ENCODE measurements at regions not wholly inside any gene's neighbourhood (a gene's known extent, or its start where the extent isn't known, plus 50 kb on each side); places are given as distances from the start of the nearest gene placed in this dataset.

DNA sequence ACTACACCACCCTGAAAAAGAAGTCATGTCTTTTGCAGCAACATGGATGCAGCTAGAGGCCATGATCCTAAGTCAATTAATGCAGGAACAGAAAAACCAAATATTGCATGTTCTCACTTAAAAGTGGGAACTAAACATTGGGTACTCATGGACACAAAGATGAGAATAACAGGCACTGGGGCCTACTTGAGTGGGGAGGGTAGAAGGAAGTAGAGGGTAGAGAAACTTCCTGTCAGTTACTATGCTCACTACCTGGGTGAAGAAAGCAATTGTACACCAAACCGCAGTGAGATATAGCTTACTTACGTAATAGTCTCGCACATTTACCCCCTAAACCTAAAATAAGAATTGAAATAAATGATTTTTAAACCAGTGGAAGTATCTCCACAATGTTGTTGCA is 480.5 kb upstream of the ARRDC4 start:
- 92 to 96% (median 93%) methylated on average over 3 of the region's 3 CpGs for whole genome bisulfite sequencing, 3 donors
- TF ChIP-seq POLR2A (IDR thresholded peaks at IDR 0.05) (no peak), EP300 (IDR thresholded peaks at IDR 0.05) (no peak)
- TF ChIP-seq, protein P1, sequence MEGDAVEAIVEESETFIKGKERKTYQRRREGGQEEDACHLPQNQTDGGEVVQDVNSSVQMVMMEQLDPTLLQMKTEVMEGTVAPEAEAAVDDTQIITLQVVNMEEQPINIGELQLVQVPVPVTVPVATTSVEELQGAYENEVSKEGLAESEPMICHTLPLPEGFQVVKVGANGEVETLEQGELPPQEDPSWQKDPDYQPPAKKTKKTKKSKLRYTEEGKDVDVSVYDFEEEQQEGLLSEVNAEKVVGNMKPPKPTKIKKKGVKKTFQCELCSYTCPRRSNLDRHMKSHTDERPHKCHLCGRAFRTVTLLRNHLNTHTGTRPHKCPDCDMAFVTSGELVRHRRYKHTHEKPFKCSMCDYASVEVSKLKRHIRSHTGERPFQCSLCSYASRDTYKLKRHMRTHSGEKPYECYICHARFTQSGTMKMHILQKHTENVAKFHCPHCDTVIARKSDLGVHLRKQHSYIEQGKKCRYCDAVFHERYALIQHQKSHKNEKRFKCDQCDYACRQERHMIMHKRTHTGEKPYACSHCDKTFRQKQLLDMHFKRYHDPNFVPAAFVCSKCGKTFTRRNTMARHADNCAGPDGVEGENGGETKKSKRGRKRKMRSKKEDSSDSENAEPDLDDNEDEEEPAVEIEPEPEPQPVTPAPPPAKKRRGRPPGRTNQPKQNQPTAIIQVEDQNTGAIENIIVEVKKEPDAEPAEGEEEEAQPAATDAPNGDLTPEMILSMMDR (IDR thresholded peaks at IDR 0.05), result no peak

DNA sequence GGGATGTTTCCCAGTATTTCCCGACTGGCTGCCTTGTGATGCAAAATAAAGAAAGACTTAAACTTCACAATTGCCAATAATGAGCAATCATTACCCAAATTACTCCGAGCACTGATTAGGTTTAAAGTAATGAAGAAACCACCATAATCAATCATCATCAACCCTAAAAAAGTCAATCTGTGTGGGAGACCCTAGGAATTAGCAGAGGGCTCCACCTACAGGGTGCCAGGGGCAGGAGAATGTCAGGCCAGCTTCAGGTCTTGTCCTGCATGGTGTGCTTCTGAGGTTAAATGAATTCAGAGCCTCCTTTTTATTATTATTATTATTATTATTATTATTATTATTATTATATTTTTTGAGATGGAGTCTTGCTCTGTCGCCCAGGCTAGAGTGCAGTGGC is 478.0 kb upstream of the ARRDC4 start:
- DNase-seq, result no peak
- TF ChIP-seq POLR2A (IDR thresholded peaks at IDR 0.05) (no peak), EP300 (IDR thresholded peaks at IDR 0.05) (no peak)
- TF ChIP-seq, protein P1 (IDR thresholded peaks at IDR 0.05), result no peak
- 38 to 41% (median 40%) methylated on average over 3 of the region's 3 CpGs for WGBS, 3 donors
- H3K4me1 ChIP-seq (ENCODE audit: insufficient read depth), result no peaks in the 10 kb centered on the region
- H3K9me3 ChIP-seq, result no peaks in the 10 kb centered on the region
- no peak overlapping the region for H3K27ac ChIP-seq
- H3K4me3 ChIP-seq, result no peak overlapping the region
- H3K27me3 ChIP-seq, result no peaks in the 10 kb centered on the region
- intact Hi-C loops (cut with DNase I), result no loop called here
- H3K36me3 ChIP-seq, result no peaks in the 10 kb centered on the region

More for the DNA sequence above, 480.5 kb upstream of the ARRDC4 start:
- no peak overlapping the region for H3K27ac ChIP-seq
- no peaks in the 10 kb centered on the region for H3K36me3 ChIP-seq
- H3K4me3 ChIP-seq, result no peak overlapping the region
- no peak for DNase-seq
- intact Hi-C loops (cut with DNase I), result no loop called here
- H3K9me3 ChIP-seq, result no peaks in the 10 kb centered on the region
- H3K4me1 ChIP-seq (ENCODE audit: insufficient read depth), result no peaks in the 10 kb centered on the region
- no peaks in the 10 kb centered on the region for H3K27me3 ChIP-seq

DNA sequence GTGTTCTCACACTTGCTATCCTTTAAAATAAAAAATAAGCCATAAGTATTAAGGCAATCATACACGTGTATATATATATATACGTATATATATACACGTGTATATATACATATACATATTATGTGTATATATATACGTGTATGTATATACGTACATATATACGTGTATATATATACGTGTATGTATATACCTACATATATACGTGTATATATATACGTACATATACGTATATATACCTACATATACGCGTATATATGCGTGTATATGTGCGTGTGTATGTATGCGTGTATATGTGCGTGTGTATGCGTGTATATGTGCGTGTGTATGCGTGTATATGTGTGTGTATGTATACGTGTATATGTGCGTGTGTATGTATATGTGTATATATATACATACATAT is 477.3 kb upstream of the ARRDC4 start:
- no peak overlapping the region for H3K27ac ChIP-seq
- no peaks in the 10 kb centered on the region for H3K27me3 ChIP-seq
- 74 to 92% (median 87%) methylated on average over 21 of the region's 21 CpGs for WGBS, 3 donors
- DNase-seq, result no peak
- no peaks in the 10 kb centered on the region for H3K36me3 ChIP-seq
- H3K4me3 ChIP-seq, result no peak overlapping the region
- intact Hi-C loops (cut with DNase I), result no loop called here
- H3K4me1 ChIP-seq (ENCODE audit: insufficient read depth), result no peaks in the 10 kb centered on the region
- no peaks in the 10 kb centered on the region for H3K9me3 ChIP-seq
- TF ChIP-seq POLR2A (IDR thresholded peaks at IDR 0.05) (no peak), EP300 (IDR thresholded peaks at IDR 0.05) (no peak)
- TF ChIP-seq, protein P1 (IDR thresholded peaks at IDR 0.05), result no peak

DNA sequence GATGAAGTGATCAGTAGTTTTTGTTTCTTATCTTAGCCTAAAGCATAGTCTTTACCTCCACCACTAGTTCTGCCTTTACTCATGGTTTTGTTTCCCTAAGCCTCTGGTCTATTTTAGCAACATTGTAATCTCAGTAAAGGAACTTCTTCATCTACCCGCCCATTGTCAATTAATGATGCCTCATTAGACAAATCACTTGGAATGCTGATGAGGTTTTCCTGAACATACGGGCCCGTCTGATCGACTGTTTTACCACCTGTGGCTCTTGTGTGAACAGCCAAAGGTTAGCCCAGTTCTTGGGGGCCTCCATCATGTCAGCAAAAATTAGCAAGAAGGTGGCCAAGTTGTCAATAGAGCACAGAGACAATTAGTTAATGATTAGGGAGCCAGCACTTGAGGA is 470.1 kb upstream of the ARRDC4 start:
- WGBS, 3 donors, result 73 to 79% (median 77%) methylated on average over 4 of the region's 4 CpGs
- Histone ChIP-seq H3K27me3 (no peaks in the 10 kb centered on the region), H3K9me3 (no peaks in the 10 kb centered on the region), H3K36me3 (no peaks in the 10 kb centered on the region), H3K4me3 (no peak overlapping the region), H3K27ac (no peak overlapping the region), H3K4me1 (ENCODE audit: insufficient read depth) (no peaks in the 10 kb centered on the region)
- no peak for DNase-seq
- intact Hi-C loops (cut with DNase I), result no loop called here
- no peak for TF ChIP-seq POLR2A (IDR thresholded peaks at IDR 0.05)
- TF ChIP-seq, protein P1 (IDR thresholded peaks at IDR 0.05), result no peak
- no peak for TF ChIP-seq EP300 (IDR thresholded peaks at IDR 0.05)

DNA sequence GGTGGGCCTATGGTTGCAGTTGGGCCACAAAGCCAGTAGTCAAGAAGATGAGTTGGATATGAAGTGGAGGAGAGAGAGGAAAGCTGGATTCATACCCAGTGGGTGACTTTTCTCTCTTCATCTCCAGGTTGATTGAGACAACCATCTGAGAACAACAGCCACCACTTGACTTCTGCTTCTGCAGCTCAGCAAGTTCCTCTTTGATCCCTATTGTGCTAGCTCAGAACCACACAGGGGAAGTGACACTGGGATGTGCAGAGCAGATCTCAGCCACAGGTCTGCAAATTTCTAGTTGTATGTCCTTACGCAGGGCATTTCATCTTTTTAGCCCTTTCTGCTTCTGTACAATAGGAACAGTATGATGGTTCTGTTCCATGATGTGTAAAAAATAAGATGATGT is 459.2 kb upstream of the ARRDC4 start:
- H3K36me3 ChIP-seq, result no peaks in the 10 kb centered on the region
- intact Hi-C loops (cut with DNase I), result no loop called here
- 81 to 94% (median 83%) methylated on average over 1 of the region's 1 CpG for WGBS, 3 donors
- H3K9me3 ChIP-seq, result no peaks in the 10 kb centered on the region
- no peak for DNase-seq
- H3K27ac ChIP-seq, result no peak overlapping the region
- no peak overlapping the region for H3K4me3 ChIP-seq
- H3K4me1 ChIP-seq (ENCODE audit: insufficient read depth), result no peaks in the 10 kb centered on the region
- no peak for TF ChIP-seq POLR2A (IDR thresholded peaks at IDR 0.05)
- TF ChIP-seq, protein P1 (IDR thresholded peaks at IDR 0.05), result no peak
- TF ChIP-seq EP300 (IDR thresholded peaks at IDR 0.05), result no peak
- no peaks in the 10 kb centered on the region for H3K27me3 ChIP-seq

Data from ovary (tissue), 7 donors.